ENCODE measurements at regions not wholly inside any gene's neighbourhood (a gene's known extent, or its start where the extent isn't known, plus 50 kb on each side); places are given as distances from the start of the nearest gene placed in this dataset.

- TF ChIP-seq, protein P1, sequence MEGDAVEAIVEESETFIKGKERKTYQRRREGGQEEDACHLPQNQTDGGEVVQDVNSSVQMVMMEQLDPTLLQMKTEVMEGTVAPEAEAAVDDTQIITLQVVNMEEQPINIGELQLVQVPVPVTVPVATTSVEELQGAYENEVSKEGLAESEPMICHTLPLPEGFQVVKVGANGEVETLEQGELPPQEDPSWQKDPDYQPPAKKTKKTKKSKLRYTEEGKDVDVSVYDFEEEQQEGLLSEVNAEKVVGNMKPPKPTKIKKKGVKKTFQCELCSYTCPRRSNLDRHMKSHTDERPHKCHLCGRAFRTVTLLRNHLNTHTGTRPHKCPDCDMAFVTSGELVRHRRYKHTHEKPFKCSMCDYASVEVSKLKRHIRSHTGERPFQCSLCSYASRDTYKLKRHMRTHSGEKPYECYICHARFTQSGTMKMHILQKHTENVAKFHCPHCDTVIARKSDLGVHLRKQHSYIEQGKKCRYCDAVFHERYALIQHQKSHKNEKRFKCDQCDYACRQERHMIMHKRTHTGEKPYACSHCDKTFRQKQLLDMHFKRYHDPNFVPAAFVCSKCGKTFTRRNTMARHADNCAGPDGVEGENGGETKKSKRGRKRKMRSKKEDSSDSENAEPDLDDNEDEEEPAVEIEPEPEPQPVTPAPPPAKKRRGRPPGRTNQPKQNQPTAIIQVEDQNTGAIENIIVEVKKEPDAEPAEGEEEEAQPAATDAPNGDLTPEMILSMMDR (IDR thresholded peaks at IDR 0.05), result peak; percentile 60
- no peak for TF ChIP-seq ZFX (IDR thresholded peaks at IDR 0.05; ENCODE audit: borderline replicate concordance)
Measured at GRCh38 chr18:60676815-60677214, 304.2 kb upstream of the MC4R start.
